ENCODE measurements at regions not wholly inside any gene's neighbourhood (a gene's known extent, or its start where the extent isn't known, plus 50 kb on each side); places are given as distances from the start of the nearest gene placed in this dataset.

DNA sequence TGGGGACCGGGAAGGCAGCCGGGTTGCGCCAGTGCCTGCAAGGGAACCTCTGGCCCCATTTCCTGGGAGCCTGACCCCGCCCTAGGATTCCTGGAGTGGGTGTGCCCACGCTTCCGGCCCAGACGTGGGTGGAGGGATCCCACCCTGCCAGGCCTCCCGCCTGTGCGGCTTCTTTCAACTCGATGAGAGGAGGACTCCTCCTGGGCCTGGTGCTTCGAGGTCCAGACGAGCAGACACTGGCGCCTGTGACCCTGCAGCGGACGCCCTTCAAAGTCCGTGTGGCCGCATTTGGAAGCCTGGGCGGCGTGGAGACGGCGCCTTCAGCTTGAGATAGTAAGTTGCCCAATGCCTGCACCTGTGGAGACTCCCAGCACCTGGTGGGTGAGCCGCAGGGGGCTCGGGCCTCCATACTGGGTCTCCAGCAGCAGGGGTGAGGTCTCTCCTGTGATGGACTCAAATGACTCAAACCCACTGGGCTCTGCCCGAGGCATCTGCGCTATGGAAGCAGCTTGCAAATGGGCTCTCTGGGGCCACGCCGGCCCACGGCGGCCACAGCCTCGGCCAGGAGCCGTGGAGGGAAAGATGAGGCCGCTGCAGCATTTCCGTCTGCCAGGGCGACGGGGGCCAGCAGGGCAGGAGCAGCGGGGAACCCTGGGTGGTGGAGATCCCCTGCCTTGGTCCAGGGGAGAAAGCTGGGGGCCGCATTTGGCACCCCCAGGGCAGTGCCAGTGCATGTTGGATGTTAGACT, 64.3 kb upstream of the PPARA start:
- H2BK5ac ChIP-seq (ENCODE audit: insufficient read length, low read length) = no peak overlapping the region
- no peak overlapping the region for H3K27ac ChIP-seq (ENCODE audit: insufficient read length, low read depth, low read length)
- H3K9me3 Mint-ChIP-seq = no peaks in the 10 kb centered on the region
- DNase-seq = no peak
- no peak overlapping the region; the same call in 1 of the 2 replicates for H3K4ac ChIP-seq (ENCODE audit: low read depth, low read length)
- H4K5ac ChIP-seq (ENCODE audit: insufficient read length, low read depth, low read length) = no peak overlapping the region
- H3K27me3 ChIP-seq (ENCODE audit: insufficient read depth, low read length) = no peaks in the 10 kb centered on the region
- no peak overlapping the region for H2BK12ac ChIP-seq (ENCODE audit: insufficient read length, low read depth, low read length)
- no peak overlapping the region for H2BK120ac ChIP-seq (ENCODE audit: low read depth, low read length, poor library complexity, severe bottlenecking)
- no peak overlapping the region for H3K9ac ChIP-seq (ENCODE audit: extremely low read depth, insufficient read length, low read length)
- H3K36me3 Mint-ChIP-seq (ENCODE audit: insufficient read depth in 1 of 3, low read depth in 3 of 3) = no peaks in the 10 kb centered on the region
- H2AFZ ChIP-seq (ENCODE audit: low read length) = no peak overlapping the region
- peaks cover 5% of the 10 kb centered on the region; the same call in 1 of the 2 replicates for H3K79me2 ChIP-seq (ENCODE audit: insufficient read depth, low read length)
- no peak overlapping the region for H2AK5ac ChIP-seq (ENCODE audit: insufficient read length, low read length)
- TF ChIP-seq, protein P1, sequence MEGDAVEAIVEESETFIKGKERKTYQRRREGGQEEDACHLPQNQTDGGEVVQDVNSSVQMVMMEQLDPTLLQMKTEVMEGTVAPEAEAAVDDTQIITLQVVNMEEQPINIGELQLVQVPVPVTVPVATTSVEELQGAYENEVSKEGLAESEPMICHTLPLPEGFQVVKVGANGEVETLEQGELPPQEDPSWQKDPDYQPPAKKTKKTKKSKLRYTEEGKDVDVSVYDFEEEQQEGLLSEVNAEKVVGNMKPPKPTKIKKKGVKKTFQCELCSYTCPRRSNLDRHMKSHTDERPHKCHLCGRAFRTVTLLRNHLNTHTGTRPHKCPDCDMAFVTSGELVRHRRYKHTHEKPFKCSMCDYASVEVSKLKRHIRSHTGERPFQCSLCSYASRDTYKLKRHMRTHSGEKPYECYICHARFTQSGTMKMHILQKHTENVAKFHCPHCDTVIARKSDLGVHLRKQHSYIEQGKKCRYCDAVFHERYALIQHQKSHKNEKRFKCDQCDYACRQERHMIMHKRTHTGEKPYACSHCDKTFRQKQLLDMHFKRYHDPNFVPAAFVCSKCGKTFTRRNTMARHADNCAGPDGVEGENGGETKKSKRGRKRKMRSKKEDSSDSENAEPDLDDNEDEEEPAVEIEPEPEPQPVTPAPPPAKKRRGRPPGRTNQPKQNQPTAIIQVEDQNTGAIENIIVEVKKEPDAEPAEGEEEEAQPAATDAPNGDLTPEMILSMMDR (conservative IDR thresholded peaks at IDR 0.05) = no peak
- H3T11ph ChIP-seq (ENCODE audit: low read length) = no peak overlapping the region
- peak overlapping the region; percentile 48 for H4K91ac ChIP-seq (ENCODE audit: insufficient read length, low read depth, low read length)
- no peak overlapping the region for H3K56ac ChIP-seq (ENCODE audit: insufficient read length, low read depth, low read length)
- no peak overlapping the region for H4K8ac ChIP-seq (replicated peaks; ENCODE audit: insufficient read length, low read depth, low read length)
- no peaks in the 10 kb centered on the region for H4K20me1 ChIP-seq (ENCODE audit: control insufficient read depth, insufficient read depth, insufficient read length)
- H3K18ac ChIP-seq (ENCODE audit: insufficient read length, low read depth, low read length) = no peak overlapping the region
- no peaks in the 10 kb centered on the region for H3K4me1 ChIP-seq (ENCODE audit: insufficient read depth, low read length)
- no peaks in the 10 kb centered on the region for H3K9me3 ChIP-seq (ENCODE audit: control insufficient read depth, low read depth, low read length)
- no peaks in the 10 kb centered on the region for H3K23me2 ChIP-seq (ENCODE audit: insufficient read length, low read depth, low read length, poor library complexity, severe bottlenecking)
- no peaks in the 10 kb centered on the region; the same call in 1 of the 2 replicates for H3K27me3 Mint-ChIP-seq (ENCODE audit: low read depth)
- no peaks in the 10 kb centered on the region; a peak in 1 of 4 replicates for H3K4me1 Mint-ChIP-seq
- H2BK20ac ChIP-seq (ENCODE audit: low read depth, low read length, poor library complexity, severe bottlenecking) = no peak overlapping the region
- no peak overlapping the region for H3K14ac ChIP-seq (ENCODE audit: insufficient read depth, low read length)
- no peaks in the 10 kb centered on the region for H3K79me1 ChIP-seq (ENCODE audit: insufficient read depth, low read depth, low read length, poor library complexity, severe bottlenecking)
- H3K4me2 ChIP-seq (ENCODE audit: insufficient read depth, insufficient read length, low read length) = no peak overlapping the region
- no CpG with 5 or more reads among the region's 37 CpGs for WGBS (ENCODE audit: extremely low coverage, insufficient read length, low lambda C conversion rate)
- no peak overlapping the region for H2BK15ac ChIP-seq (ENCODE audit: low read depth, low read length)
- no peak overlapping the region; a peak in 1 of 7 replicates for H3K27ac Mint-ChIP-seq
- H3K23ac ChIP-seq (ENCODE audit: insufficient read length, low read depth, low read length) = no peak overlapping the region
- H3K4me3 Mint-ChIP-seq = no peak overlapping the region
